Breast epithelium (tissue), 3 donors: ENCODE measurements at regions not wholly inside any gene's neighbourhood (a gene's known extent, or its start where the extent isn't known, plus 50 kb on each side); places are given as distances from the start of the nearest gene placed in this dataset.

Source experiments
- CTCF ChIP-seq, 3 donors: fragments of 450-650 bp; IDR thresholded peaks; one replicate each; pipeline ENCODE4 v1.5.1; 2016 to 2017; ENCODE audit warnings: antibody characterized with exemption in 3 of 3, mild to moderate bottlenecking in 3 of 3, moderate library complexity in 3 of 3
- POLR2A ChIP-seq: fragments of 450-650 bp; IDR thresholded peaks from one replicate; pipeline ENCODE4 v1.6.1; 2016; ENCODE audit warnings: antibody characterized with exemption, mild to moderate bottlenecking, moderate library complexity

GRCh38 chr14:43119672-43120071 lies 1387.4 kb downstream of the FSCB start:
- TF ChIP-seq CTCF (IDR thresholded peaks at IDR 0.05), result no peak
- TF ChIP-seq POLR2A, result no peak
